ENCODE measurements at regions not wholly inside any gene's neighbourhood (a gene's known extent, or its start where the extent isn't known, plus 50 kb on each side); places are given as distances from the start of the nearest gene placed in this dataset.

DNA sequence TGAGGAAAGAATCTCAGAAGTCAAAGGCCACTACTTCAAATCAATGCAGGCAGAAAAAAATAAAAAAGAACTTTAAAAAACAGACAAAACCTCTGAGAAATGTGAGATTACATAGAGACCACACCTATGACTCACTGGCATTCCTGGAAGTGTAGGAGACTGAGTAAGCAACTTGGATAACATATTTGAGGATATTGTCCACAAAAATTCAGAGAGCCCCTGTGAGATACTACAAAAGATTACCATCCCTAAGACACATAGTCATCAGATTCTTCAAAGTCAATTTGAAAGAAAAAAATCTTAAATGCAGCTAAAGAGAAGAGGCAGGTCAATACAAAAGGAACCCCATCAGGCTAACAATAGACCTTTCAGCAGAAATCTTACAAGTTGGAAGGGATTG lies 887.3 kb downstream of the NTRK3 start:
- Histone ChIP-seq H3K27ac (ENCODE audit: low read length) (no peak overlapping the region), H4K20me1 (ENCODE audit: insufficient read depth) (no peaks in the 10 kb centered on the region), H3K4me3 (ENCODE audit: low read length) (no peak overlapping the region), H3K36me3 (ENCODE audit: insufficient read depth, low read length) (no peaks in the 10 kb centered on the region), H3K9me2 (ENCODE audit: insufficient read depth, low read length) (no peaks in the 10 kb centered on the region), H3K9ac (ENCODE audit: low read length) (no peak overlapping the region), H3K9me3 (ENCODE audit: low read length) (peaks cover 5% of the 10 kb centered on the region), H3K4me2 (ENCODE audit: low read length) (no peak overlapping the region), H3K79me2 (replicated peaks; ENCODE audit: insufficient read depth, low read length) (no peaks in the 10 kb centered on the region), H2AFZ (ENCODE audit: low read depth, low read length) (no peak overlapping the region), H3K27me3 (ENCODE audit: insufficient read depth, low read depth, low read length) (no peaks in the 10 kb centered on the region), H3F3A (ENCODE audit: insufficient read depth, low read length, poor library complexity, severe bottlenecking) (no peaks in the 10 kb centered on the region)
- TF ChIP-seq, protein P1, sequence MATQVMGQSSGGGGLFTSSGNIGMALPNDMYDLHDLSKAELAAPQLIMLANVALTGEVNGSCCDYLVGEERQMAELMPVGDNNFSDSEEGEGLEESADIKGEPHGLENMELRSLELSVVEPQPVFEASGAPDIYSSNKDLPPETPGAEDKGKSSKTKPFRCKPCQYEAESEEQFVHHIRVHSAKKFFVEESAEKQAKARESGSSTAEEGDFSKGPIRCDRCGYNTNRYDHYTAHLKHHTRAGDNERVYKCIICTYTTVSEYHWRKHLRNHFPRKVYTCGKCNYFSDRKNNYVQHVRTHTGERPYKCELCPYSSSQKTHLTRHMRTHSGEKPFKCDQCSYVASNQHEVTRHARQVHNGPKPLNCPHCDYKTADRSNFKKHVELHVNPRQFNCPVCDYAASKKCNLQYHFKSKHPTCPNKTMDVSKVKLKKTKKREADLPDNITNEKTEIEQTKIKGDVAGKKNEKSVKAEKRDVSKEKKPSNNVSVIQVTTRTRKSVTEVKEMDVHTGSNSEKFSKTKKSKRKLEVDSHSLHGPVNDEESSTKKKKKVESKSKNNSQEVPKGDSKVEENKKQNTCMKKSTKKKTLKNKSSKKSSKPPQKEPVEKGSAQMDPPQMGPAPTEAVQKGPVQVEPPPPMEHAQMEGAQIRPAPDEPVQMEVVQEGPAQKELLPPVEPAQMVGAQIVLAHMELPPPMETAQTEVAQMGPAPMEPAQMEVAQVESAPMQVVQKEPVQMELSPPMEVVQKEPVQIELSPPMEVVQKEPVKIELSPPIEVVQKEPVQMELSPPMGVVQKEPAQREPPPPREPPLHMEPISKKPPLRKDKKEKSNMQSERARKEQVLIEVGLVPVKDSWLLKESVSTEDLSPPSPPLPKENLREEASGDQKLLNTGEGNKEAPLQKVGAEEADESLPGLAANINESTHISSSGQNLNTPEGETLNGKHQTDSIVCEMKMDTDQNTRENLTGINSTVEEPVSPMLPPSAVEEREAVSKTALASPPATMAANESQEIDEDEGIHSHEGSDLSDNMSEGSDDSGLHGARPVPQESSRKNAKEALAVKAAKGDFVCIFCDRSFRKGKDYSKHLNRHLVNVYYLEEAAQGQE (IDR thresholded peaks at IDR 0.05; ENCODE audit: borderline replicate concordance), result no peak
- TF ChIP-seq MXI1 (conservative IDR thresholded peaks at IDR 0.05; ENCODE audit: poor library complexity, severe bottlenecking) (no peak), EZH2 (IDR thresholded peaks at IDR 0.05; ENCODE audit: borderline replicate concordance, insufficient read depth, low read length, poor library complexity, severe bottlenecking) (no peak), RAD21 (conservative IDR thresholded peaks at IDR 0.05) (no peak), POLR2AphosphoS5 (IDR thresholded peaks at IDR 0.05) (no peak), SMC3 (conservative IDR thresholded peaks at IDR 0.05; ENCODE audit: poor library complexity) (no peak), EP300 (conservative IDR thresholded peaks at IDR 0.05; ENCODE audit: poor library complexity, severe bottlenecking) (no peak), TAF1 (IDR thresholded peaks at IDR 0.05; ENCODE audit: low read depth) (no peak)
- TF ChIP-seq, protein P2, sequence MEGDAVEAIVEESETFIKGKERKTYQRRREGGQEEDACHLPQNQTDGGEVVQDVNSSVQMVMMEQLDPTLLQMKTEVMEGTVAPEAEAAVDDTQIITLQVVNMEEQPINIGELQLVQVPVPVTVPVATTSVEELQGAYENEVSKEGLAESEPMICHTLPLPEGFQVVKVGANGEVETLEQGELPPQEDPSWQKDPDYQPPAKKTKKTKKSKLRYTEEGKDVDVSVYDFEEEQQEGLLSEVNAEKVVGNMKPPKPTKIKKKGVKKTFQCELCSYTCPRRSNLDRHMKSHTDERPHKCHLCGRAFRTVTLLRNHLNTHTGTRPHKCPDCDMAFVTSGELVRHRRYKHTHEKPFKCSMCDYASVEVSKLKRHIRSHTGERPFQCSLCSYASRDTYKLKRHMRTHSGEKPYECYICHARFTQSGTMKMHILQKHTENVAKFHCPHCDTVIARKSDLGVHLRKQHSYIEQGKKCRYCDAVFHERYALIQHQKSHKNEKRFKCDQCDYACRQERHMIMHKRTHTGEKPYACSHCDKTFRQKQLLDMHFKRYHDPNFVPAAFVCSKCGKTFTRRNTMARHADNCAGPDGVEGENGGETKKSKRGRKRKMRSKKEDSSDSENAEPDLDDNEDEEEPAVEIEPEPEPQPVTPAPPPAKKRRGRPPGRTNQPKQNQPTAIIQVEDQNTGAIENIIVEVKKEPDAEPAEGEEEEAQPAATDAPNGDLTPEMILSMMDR (IDR thresholded peaks at IDR 0.05; ENCODE audit: poor library complexity, severe bottlenecking), result no peak

- Histone ChIP-seq H3K27ac (ENCODE audit: low read length) (no peak overlapping the region), H3K27me3 (ENCODE audit: insufficient read depth, low read depth, low read length) (no peaks in the 10 kb centered on the region), H3K36me3 (ENCODE audit: insufficient read depth, low read length) (no peaks in the 10 kb centered on the region), H3K9me2 (ENCODE audit: insufficient read depth, low read length) (no peaks in the 10 kb centered on the region), H3F3A (ENCODE audit: insufficient read depth, low read length, poor library complexity, severe bottlenecking) (no peaks in the 10 kb centered on the region), H2AFZ (ENCODE audit: low read depth, low read length) (no peak overlapping the region), H3K9me3 (ENCODE audit: low read length) (peaks cover 5% of the 10 kb centered on the region), H3K79me2 (replicated peaks; ENCODE audit: insufficient read depth, low read length) (no peaks in the 10 kb centered on the region), H3K4me3 (ENCODE audit: low read length) (no peak overlapping the region), H4K20me1 (ENCODE audit: insufficient read depth) (no peaks in the 10 kb centered on the region), H3K9ac (ENCODE audit: low read length) (no peak overlapping the region), H3K4me2 (ENCODE audit: low read length) (no peak overlapping the region)
- TF ChIP-seq, protein P1 (IDR thresholded peaks at IDR 0.05; ENCODE audit: borderline replicate concordance), result no peak
- TF ChIP-seq RAD21 (conservative IDR thresholded peaks at IDR 0.05), result no peak
- TF ChIP-seq MXI1 (conservative IDR thresholded peaks at IDR 0.05; ENCODE audit: poor library complexity, severe bottlenecking), result no peak
- TF ChIP-seq TAF1 (IDR thresholded peaks at IDR 0.05; ENCODE audit: low read depth), result no peak
- TF ChIP-seq SMC3 (conservative IDR thresholded peaks at IDR 0.05; ENCODE audit: poor library complexity), result no peak
These were observed 888.0 kb downstream of the NTRK3 start for GRCh38 chr15:87368511-87368910.

Data from neural cell (in vitro differentiated cells).